H54 (cell line): ENCODE measurements at regions not wholly inside any gene's neighbourhood (a gene's known extent, or its start where the extent isn't known, plus 50 kb on each side); places are given as distances from the start of the nearest gene placed in this dataset.
"Not testable (repeated sequence)": the region's sequence is repeated elsewhere in the genome, so short reads cannot be mapped to it uniquely, and the experiment has no call there.

Experiments
- DNase-seq: peaks from one replicate; pipeline ENCODE4 v3.0.0; 2011; ENCODE audit warnings: low spot score, mixed read lengths; ENCODE audit not compliant: insufficient read length
- FAIRE-seq: peaks from 3 replicates; lab custom pipeline; 2011; peaks lifted over from hg19 to GRCh38; lab: Jason Lieb, UNC
- POLR2A ChIP-seq: IDR thresholded peaks from 2 replicates; pipeline ENCODE4 v1.6.1; 2011; ENCODE audit warnings: low read depth, mild to moderate bottlenecking, low read length

- FAIRE-seq (no peak), DNase-seq (no peak)
- TF ChIP-seq POLR2A, result no peak
Observed at GRCh38 chrX:40253771-40254170, 156.0 kb upstream of the BCOR start.

- DNase-seq, result no peak
- TF ChIP-seq POLR2A, result no peak
- FAIRE-seq, result no peak
Observed at GRCh38 chrX:40249582-40249981, 151.8 kb upstream of the BCOR start.

GRCh38 chrX:40248822-40249221 is 151.1 kb upstream of the BCOR start:
- FAIRE-seq (no peak), DNase-seq (no peak)
- TF ChIP-seq POLR2A, result no peak

- no peak for TF ChIP-seq POLR2A
Observed at GRCh38 chrX:40247848-40248622, 150.3 kb upstream of the BCOR start.

GRCh38 chrX:40247382-40247781 is 149.6 kb upstream of the BCOR start:
- no peak for FAIRE-seq
- no peak for TF ChIP-seq POLR2A
- no peak for DNase-seq

More at GRCh38 chrX:40247848-40248622, 150.3 kb upstream of the BCOR start:
- FAIRE-seq, result no peak
- no peak for DNase-seq

- DNase-seq, result no peak
- no peak for FAIRE-seq
- TF ChIP-seq POLR2A, result no peak
Observed at GRCh38 chrX:40245488-40246071, 147.8 kb upstream of the BCOR start.

GRCh38 chrX:40244980-40245379 is 147.2 kb upstream of the BCOR start:
- DNase-seq (no peak), FAIRE-seq (no peak)
- TF ChIP-seq POLR2A, result no peak

GRCh38 chrX:40243755-40244515 is 146.2 kb upstream of the BCOR start:
- no peak for TF ChIP-seq POLR2A
- DNase-seq (no peak), FAIRE-seq (no peak)

- no peak for TF ChIP-seq POLR2A
- FAIRE-seq (no peak), DNase-seq (no peak)
Observed at GRCh38 chrX:40240844-40241243, 143.1 kb upstream of the BCOR start.

- DNase-seq (no peak), FAIRE-seq (no peak)
- TF ChIP-seq POLR2A, result no peak
Observed at GRCh38 chrX:40237731-40238178, 140.0 kb upstream of the BCOR start.

- no peak for DNase-seq
- FAIRE-seq, result no peak
- TF ChIP-seq POLR2A, result no peak
Observed at GRCh38 chrX:40230646-40231045, 132.9 kb upstream of the BCOR start.

- no peak for TF ChIP-seq POLR2A
- DNase-seq, result no peak
- no peak for FAIRE-seq
Observed at GRCh38 chrX:40227125-40227524, 129.4 kb upstream of the BCOR start.

GRCh38 chrX:40224658-40225057 is 126.9 kb upstream of the BCOR start:
- FAIRE-seq, result no peak
- no peak for TF ChIP-seq POLR2A
- DNase-seq, result no peak

GRCh38 chrX:40222612-40223011 is 124.9 kb upstream of the BCOR start:
- not testable (repeated sequence) for FAIRE-seq, DNase-seq
